Fibroblast of skin of back (primary cell): ENCODE measurements at regions not wholly inside any gene's neighbourhood (a gene's known extent, or its start where the extent isn't known, plus 50 kb on each side); places are given as distances from the start of the nearest gene placed in this dataset.
A peak's percentile ranks its signal among the peaks of the same experiment; 100 is the strongest.
"Not testable (repeated sequence)": the region's sequence is repeated elsewhere in the genome, so short reads cannot be mapped to it uniquely, and the experiment has no call there.

ENCODE experiments used
- DNase-seq: peaks from one replicate; pipeline ENCODE4 v3.0.0-alpha.2; 2013

DNA sequence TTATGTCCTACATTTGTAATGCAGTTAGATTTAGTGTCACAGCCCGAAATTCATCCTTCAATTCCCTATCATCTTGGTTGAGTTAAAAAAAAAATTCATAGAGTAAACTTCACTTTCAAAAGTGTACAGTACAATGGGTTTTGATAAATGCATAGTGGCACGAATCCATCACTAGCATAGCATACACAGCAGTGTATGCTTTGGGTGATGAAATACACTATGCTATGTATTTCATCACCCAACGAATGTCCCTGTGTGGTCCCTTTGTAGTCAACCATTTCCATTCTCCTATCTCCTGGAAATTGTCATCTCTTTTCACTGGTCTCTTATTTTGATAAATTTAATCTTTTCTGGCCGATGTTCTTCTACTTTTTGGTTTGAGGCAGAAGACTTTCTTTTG lies 129.4 kb upstream of the BASP1 start:
- peak; percentile 54 for DNase-seq

DNA sequence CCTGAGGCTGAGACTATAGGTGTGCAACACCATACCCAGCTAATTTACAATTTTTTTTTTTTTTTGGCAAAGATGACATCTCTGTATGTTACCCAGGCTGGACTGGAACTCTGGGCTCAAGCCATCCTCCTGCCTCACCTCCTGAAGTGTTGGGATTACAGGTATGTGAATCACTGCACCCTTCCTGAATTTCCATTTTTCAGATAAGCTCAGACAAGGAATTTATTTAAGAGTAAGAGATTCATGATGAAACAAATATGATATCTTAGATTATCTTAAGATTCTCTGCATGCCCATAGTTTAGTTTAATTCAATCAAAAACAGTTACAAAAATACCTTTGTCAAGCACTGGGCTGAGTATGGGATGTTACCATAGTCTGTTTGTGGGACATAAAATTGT lies 128.4 kb upstream of the BASP1 start:
- DNase-seq = no peak

DNA sequence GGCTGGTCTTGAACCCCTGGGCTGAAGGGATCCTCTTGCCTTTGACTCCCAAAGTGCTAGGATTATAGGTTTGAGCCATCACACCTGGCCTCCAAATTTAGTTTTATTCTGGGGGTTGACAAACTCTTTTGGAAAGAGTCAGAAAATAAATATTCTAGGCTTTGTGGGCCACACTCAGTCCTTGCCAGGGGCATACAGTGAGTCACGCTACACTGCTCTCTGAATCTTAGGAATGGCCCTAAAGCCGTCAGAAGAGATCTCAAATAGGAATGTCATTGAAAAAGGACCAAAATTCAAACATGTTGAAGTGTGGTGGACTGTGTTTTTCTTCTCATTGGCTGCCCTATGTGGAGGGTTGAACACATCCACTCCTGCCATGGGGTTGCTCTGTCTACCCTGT lies 127.7 kb upstream of the BASP1 start:
- DNase-seq = peak; percentile 75

DNA sequence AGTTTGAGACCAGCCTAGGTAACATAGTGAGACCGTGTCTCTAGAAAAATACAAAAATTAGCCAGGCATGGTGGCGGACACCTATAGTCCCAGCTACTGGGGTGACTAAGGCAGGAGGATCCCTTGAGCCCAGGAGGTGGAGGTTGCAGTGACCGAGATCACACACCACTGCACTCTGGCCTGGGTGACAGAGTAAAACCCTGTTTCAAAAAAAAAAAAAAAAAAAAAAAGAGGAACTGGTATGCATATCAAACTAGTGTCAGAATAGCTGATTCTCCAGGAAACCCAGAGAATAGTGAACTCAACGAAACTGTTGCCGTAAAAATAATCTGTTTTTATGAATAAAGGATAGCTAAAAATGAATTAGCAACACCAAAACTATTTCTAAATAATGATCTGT lies 126.6 kb upstream of the BASP1 start:
- DNase-seq = no peak

DNA sequence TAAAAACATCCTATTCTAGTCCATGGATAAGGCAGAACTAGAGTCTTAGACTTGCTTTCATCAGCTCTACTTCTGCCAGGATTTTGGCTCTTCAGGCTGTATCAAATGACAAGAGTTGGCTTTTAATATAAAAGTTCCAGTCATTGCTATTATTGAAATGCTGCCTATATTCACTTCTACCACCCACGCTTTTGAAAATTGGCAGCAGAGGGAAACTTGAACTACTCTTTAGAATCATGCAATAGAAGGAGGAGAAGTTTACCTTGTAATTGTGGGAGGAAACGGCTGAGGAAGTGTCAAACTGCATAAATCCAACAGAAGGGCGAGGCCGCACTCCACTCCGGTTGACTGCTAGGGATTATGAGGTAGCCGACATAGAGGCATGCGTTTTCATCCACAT lies 122.6 kb upstream of the BASP1 start:
- DNase-seq = no peak

DNA sequence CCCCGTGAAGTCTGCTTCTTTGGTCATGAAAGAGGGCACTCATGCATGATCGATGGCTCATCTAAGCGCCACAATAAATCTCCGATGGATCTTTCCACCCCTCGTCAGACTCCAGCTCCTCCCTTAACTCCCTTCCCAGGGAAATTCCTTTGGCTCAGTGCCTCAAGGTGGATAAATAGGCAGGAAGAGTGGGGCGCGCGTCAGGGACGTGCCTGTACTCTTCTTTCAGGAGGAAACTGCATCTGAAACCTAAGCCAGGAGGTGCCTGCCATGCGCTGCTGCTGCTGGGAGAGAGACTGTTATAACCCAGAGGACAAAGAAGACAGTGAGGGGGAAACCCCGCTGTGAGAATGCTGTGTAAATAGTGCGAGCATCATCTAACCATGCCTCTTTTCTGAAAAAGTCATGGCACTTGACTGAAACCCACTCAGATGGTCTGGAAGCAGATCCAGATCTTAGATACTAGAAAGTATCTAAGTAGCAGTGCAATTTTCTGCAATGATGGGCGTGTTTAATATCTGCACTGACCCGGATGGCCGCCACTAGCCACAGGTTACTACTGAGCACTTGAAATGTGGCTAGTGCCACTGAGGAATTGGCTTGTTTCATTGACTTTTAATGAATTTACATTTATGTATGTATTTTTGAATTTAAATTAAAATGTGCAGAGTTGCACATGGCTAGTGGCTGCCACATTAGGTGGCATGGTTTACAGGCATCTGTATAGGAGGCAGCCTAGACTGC lies 120.3 kb upstream of the BASP1 start:
- DNase-seq = no peak

DNA sequence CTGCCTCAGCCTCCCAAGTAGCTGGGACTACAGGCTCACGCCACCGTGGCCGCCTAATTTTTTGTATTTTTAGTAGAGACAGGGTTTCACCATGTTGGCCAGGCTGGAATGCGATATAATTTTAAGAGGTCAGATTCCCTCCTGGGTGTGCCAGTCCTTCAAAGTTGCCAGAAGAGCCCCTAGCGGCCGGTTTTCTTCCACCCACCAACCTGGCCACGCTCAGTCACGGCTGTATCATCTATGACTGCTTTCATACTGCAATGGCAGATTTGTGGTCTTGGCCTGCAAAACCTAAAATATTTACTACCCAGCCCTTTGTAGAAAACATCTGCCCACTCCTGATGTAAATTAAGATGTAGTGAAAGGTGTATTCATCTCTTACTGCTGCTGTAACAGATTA lies 117.5 kb upstream of the BASP1 start:
- no peak for DNase-seq

DNA sequence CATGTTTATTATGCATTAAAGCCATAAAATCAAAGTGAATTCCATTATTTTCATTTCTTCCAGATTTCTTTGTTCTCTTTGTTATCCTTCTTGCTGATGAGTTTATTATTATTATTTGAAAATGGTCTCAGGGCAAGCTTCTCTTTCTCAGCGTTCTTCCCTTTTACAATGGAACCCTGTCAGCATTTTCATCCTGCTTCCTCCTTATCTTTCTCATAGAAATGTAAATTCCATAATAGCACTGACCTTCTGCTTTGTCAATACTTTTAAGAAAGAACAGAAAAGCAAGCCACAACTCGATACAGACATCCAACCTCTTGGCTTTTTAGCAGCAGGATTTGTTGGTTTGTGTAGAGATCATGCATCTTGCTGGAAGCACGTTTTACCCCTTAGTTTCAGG lies 114.0 kb upstream of the BASP1 start:
- no peak for DNase-seq

DNA sequence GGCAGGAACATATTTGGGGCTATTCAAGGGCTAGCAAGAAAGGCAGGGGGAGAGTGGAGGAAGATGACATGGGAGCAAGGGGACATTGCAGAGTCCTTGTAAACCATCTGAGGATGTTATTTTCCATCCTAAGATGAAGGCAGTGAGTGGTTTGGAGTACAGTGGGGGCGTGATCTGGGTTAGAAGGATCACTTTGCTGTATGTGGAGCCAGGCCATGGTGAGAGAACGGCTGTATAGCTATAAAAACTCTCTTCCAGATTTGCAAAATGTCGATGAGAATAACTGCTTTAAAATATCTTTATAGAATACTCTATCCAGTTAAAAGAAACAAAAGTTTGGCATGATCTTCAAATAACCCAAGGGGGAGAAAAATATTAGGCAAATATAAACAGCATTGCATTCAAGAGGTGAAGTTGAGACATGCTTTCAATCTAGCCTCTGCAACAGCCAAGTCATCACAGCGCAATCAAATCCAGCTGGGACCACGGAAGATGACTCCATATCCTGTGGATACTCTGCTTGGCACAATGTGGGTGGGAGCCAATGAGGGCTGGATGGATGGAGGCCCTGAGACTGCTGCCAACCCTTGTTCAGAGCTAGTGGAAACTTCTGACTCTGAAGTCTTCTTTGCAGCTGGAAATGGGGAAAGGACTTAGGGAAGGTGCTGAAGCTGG lies 111.5 kb upstream of the BASP1 start:
- peak; percentile 84 for DNase-seq

DNA sequence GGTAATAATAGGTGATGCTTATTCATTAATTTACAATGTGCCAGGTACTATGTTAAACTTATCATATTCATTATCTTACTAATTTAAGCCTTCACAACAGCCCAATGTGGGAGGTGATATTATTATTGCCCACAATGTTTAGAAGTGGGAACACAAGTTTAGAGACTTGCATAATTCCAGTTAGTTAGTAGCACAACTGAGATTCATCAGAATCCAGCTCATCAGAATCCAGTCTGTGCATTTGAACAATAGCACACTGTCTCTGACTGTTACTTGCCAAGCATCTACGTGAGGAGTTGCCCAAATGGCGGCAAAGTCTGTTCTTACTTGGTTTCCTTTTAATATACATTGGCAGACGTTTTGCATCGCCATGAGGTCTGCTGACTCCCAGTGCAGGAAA lies 110.9 kb upstream of the BASP1 start:
- DNase-seq = no peak

DNA sequence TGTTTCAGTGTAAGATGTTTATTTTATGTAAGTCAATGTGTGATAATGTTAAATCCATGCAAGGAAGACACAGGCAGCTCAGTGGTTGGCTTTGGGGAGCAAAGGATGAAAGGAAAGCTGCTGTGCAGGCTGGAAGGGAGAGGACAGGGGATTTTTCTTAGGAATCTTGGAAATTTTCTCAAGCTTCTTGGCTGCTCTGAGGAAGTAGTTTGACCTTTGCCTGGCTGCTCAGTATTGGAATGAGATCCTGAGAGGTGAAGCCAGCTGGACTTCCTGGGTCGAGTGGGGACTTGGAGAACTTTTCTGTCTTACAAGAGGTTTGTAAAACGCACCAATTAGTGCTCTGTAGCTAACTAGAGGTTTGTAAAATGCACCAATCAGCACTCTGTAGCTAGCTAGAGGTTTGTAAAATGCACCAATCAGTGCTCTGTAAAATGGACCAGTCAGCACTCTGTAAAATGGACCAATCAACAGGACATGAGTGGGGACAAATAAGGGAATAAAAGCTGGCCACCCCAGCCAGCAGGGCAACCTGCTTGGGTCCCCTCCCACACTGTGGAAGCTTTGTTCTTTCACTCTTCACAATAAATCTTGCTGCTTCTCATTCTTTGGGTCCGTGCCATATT lies 105.2 kb upstream of the BASP1 start:
- not testable (repeated sequence) for DNase-seq

DNA sequence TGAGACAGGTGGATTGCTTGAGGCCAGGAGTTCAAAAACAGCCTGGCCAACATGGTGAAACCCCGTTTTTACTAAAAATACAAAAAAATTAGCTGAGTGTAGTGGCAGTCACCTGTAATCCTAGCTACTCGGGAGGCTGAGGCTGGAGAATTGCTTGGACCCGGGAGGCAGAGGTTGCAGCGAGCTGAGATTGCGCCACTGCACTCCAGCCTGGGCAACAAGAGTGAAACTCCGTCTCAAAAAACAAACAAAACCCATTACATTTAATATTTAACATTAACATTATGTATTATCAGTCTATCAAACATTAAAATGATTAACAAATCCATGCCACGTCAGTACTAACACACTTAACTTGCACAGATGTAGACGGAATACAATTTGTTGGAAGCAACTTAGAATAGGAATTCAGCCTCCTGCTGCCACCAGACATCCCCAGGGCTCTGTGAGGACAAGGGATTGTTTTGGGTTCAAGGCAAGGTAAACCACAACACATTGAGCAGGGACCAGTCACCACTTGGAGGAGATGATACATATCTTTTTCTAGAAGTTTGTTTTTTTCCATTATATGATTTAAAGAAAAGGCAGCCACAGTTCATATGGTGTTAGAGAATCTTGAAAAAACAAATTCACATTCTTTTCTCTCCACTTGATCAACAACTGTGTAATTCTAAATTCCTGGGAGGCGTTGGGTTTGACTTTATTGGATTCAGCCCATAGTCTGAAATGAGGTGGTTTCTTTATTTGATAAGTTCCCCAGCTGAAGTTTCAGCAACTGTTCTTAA lies 104.1 kb upstream of the BASP1 start:
- DNase-seq = peak; percentile 97

DNA sequence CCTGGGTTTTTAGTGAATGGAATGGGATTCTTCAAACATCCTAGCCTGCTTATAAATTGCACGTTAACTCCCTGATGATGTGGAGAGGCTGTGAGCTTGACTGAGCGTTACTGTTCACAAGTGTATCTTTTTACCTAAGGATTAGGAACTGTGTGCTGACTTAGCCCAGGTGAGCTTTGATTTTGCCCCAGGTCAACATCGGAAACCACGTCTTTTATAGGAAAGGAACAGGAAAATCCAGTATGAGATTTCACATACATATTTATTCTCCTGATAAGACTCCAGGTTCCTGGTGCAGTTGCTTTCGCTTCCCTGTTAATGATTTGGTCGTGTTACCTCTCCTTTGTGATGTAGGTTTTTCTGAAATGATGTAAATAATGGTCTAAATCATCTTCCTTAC lies 103.2 kb upstream of the BASP1 start:
- no peak for DNase-seq

DNA sequence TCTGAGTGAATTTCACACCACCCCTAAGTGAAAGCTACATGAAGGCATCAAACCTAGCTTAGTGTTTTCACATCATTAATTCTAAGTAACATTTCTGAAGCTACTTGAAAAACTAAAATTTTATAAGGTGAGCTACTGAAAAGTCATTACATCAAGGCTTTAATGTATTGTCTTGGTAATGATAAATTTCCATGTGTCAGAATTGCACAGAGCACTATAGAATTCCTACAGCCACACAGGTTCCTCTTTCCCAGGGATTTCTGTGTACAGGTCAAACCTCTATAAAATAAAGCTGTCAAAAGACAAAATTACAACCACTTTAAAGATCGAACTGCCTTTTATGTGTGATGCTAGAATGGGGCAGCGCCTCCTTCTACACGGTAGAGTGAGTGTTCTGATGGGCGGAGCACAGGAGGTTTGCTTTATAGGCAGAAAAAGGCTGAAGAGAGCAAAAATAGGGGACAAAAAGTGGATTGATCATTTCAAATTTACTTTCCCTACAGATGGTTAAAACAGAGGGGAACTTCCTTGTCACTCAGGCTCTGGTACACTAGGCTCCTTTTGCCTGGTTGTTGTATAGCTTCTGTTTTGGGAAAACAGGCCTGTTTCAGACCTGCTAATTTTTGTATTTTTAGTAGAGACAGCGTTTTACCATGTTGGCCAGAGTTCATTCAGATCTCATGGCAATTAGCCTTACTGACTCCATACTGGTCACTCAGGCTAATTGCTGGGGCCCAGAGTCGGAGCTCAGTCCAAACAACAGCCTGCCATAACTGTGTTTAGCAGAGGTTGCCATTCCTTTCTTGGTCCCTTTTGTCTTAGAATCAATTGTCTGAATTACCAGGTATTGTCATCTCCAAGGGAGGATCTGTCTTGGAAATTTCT lies 102.5 kb upstream of the BASP1 start:
- DNase-seq = no peak

DNA sequence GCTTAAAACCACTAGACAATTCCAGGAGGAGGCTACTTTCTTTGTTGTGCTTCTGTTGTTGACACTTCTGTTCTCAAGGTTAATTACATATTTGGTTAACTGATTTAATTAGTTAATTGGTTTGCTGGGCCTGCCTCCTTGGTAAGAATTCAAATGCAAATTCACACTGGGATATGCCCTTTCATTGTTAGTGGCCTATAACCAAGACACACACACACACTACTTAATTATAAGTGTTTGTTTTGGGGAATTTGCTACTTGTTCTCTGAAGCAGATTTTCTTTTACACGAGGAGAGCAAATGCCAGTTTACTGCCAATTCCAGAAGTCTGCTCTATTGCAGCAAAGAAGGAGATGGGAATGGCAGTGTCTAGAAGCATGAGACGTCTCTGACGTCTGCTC lies 101.6 kb upstream of the BASP1 start:
- no peak for DNase-seq

DNA sequence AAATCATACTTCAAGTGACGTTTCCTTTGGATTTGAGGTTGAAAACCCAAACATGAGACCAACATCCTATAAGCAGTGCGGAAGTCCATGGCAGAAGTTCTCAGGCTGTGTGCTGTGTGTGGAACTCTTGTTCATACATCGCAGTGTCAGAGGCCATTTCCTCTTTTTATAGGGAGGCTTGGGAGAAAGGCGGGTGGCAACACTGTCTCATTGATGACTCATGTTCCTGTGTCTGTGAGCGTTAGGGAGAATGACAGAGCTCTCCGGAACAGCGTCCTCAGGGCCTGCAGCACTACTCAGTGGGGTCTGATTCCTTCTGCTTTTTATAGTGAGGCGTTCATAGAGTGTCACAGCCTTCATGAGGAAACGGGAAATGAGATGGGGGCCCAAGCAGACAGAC lies 98.8 kb upstream of the BASP1 start:
- peak; percentile 99 for DNase-seq

DNA sequence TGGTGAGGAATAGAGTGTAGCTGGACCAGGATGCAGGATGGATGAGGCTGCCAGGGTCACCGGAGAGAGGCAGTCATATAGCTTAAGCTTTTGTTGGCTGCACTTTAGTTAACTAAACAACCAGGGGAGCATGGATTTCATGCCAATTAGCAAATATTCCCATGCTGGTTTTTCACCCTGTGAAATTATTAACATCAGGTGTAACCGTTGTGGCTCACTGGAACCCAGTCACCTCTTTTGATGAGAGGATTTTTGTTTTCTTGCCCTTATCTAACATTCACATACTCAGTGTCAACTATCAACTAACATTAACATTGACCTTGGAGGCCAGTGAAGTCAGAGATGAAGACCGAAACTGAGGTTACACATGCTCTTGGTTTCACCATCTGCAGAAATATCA lies 97.2 kb upstream of the BASP1 start:
- DNase-seq = no peak

DNA sequence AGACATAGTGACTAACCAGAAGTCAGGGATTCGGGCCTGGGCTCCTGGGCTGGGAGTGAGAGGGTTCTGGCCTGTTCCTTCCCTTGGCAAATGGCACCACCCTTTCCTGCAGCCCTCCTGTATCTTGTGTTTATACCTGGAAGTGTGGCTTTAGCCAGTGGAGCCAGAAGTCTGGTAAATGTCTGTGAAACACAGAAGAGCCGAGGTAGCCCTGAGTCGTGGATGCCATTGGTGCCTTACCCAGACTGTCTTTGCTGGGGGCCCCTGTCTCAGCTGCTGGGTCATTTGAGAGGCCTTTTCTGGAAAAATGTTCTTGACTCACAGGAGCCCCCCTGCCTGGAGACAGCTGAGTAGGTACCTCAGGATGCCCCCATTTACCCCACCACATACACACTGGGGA lies 95.7 kb upstream of the BASP1 start:
- DNase-seq = no peak

DNA sequence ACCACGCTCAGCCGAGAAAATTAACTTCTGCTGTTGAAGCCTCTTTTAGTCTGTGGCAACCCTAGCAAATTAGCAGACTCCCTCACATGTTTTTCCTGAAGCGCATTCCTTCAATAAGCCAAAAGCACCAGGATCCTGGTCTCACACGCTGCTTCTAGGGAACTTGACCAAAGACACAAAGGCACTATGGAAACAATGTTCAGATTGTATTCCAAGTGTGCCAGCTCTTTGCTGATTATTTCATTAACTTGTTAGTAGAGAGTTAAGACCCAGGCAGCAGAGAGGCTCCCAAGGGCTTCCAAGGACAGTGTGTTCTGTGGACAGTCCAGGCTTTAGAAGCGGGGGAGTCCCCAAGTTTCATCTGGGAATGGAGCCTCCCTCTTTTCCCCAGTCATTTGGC lies 94.4 kb upstream of the BASP1 start:
- peak; percentile 58 for DNase-seq

DNA sequence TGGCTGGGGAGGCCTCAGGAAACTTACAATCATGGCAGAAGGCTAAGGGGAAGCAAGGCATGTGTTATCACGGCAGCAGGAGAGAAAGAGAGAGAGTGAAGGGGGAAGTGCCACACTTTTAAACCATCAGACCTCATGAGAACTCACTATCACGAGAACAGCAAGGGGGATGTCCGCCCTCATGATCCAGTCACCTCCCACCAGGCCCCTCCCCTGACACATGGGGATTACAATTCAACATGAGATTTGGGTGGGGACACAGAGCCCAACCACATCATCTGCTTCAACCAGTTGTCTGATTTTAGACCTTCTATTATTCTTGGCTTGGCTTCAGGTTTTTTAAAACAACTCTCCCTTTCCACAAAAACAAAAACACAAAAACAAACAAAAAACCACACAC lies 93.7 kb upstream of the BASP1 start:
- not testable (repeated sequence) for DNase-seq

DNA sequence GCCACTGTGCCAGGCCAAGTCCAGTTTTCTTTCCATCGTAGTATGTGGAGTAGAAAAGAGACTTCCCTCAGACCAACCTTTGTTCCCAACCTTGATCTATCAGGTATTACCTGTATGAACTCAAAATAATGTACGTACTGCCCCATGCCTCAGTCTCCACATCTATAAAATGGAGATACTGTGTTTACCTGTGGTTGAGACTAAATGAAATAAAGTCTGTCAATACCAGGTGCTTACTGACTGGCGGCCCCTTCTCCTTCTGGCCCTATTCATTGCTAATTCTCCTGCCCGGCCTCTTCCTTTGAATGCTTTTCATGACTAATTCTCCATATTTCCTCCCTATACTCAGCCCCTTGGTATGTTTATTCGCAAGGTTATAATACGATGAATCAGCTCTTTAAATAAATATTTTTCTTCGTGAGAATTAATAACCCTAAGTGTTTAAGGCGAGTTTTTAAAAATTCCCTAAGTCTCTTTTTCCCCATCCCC lies 89.6 kb upstream of the BASP1 start:
- peak; percentile 96 for DNase-seq
